OCI-M1 (cell line): ENCODE measurements at regions not wholly inside any gene's neighbourhood (a gene's known extent, or its start where the extent isn't known, plus 50 kb on each side); places are given as distances from the start of the nearest gene placed in this dataset.
"Not testable (repeated sequence)": the region's sequence is repeated elsewhere in the genome, so short reads cannot be mapped to it uniquely, and the experiment has no call there.

ENCODE experiments used
- DNase-seq: peaks from one replicate; lab custom pipeline; 2025; lab: John Stamatoyannopoulos, UW

GRCh38 chr9:22217254-22217653, 208.1 kb upstream of the CDKN2B start:
- no peak for DNase-seq

GRCh38 chr9:22225856-22226255, 216.8 kb upstream of the CDKN2B start:
- not testable (repeated sequence) for DNase-seq

DNA sequence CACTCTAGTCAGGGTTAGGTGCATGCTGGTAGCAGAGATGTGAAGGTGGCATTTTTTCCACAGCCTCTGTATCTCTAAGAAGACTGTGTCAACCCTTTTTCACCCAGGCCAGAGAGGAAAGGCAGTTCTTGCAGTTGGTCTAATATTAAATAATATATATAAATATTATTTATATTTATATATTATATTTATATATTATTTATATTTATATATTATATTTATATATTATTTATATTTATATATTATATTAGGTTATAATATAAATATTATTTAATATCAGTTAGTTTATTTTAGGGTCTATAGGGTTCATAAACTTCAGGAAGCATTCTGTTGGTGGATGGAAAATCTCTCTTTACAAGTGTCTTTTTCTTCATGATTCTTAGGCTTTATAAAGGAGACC, 218.6 kb upstream of the DMRTA1 start:
- no peak for DNase-seq

DNA sequence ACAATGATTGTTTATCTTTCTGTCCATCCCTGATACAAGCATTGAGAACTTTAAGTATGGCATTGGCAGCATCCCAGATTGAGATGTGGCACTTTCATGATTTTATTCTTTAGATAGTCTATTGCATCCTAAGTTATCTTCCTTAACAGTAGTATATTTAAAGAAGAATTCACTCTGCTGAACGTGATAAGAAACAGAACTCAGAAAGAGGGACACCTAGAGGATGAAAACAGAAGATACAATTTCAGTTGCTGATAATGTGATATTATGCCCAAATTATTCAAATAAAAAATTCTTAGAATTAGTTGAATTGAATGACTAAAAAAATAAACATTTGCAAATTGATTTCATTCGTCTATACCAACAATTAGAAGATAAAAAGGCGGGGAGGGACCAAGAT, 218.1 kb upstream of the DMRTA1 start:
- peak; percentile 39 for DNase-seq

DNA sequence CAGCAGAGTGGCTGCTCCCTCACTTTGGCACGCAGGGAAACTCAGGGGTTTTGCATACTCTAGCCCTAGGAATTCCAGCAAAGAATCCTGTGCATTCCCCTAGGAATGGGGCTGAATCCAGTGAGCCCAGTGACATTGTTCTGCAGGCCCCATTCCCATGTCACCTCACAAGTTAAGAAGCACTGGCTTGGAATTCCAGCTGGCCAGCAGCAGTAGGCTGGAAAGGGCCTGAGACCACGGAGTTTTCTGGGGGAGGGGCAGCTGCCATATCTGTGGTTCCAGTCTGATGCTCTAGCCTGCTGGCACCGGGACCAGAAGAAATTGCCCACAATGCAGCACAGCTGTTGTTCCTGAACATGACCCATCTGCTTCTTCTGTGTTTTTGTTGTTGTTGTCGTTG, 217.6 kb upstream of the DMRTA1 start:
- no peak for DNase-seq

- DNase-seq, result not testable (repeated sequence)
These were observed 215.3 kb upstream of the DMRTA1 start for GRCh38 chr9:22231309-22231708.

DNA sequence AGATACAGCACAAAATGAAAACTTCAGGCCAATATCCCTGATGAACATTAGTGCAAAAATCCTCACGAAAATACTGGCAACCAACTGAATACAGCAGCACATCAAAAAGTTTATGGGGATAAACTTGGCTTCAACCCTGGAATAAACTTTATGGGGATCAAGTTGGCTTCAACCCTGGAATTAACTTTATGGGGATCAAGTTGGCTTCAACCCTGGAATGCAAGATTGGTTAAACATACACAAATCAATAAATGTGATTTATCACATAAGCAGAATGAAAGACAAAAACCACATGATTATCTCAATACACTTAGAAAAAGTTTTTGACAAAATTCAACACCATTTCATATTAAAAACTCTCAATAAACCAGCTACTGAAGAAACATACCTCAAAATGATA, 213.7 kb upstream of the DMRTA1 start:
- no peak for DNase-seq

GRCh38 chr9:22237497-22238363, 208.9 kb upstream of the DMRTA1 start:
- peak; percentile 33 for DNase-seq

DNA sequence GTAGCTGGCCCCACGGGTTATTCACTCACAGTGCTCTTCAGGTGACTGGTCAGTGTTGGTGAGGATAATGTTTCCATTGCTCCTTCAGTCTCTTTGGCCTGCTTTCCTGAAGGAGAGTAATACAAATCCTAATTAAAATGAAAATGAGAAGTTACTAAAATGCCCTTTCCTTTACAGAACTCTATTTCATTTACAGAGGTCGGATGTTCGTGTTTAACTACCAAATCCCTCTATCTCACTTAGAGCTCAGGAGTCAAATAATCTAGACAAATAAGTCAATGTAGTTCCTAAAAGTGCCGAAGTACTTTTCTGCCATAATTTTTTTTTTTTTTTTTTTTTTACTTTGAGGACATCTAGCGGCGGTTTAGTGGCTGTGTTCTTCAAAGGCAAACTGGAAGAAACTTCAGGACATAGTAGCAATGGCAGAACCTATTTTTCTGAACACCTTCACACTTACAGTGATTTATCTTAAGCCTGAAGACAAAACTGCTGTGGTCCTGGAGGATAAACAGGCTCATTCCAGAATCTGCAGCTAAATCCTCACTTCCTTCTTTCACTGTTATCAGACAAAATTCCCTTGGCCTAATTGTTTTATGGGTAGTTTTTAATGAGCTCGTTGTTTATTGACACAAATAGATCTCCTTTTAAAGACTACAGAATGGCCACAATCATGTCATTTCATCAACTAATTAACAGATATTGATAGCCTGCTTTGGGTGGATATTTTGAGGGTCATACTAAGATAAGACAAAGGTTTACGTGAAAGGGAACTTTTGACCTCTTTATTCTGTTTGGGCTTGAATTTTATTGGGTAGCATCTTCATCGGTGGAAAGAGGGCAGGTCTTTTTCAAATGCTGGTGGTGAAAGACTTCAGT, 207.6 kb upstream of the DMRTA1 start:
- peak; percentile 66 for DNase-seq

DNA sequence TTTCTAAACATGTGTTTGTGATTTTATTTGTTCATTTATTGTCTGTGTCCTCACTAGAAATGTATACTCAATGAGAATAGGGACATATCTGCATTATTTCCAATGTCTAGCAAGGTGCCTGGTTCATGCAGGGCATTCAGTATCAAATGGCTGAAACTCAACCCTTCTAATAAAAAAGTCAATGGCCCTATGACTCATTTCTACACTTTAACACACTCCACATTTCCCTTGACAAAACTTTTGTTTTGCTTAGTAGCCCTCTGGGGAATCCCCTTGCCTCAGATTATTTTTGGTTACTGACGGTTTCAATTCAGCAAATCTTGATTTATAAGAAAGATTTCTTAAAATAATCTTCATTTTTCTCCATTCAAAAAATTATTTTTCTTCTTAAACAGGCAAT, 206.0 kb upstream of the DMRTA1 start:
- peak; percentile 4 for DNase-seq

DNA sequence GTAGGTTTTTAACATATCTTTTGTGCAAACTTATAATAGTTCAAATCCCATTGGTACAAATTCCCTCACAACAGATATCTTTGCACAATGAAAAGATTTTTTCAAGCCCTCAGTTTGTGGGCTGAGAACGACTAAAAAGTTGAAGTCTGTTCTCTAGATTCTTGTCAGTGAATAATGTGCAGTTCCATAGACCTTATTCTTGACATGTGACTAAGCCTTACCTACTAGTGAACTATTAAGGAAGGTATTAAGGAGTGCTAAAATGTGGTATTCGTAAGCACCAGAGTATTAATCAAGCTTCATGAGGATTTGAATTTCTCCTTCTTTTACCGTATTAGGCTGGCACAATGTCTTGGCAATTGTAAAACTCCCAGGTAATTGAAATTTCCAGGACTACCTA, 205.6 kb upstream of the DMRTA1 start:
- DNase-seq, result no peak

GRCh38 chr9:22241611-22242010, 205.0 kb upstream of the DMRTA1 start:
- DNase-seq, result peak; percentile 3

DNA sequence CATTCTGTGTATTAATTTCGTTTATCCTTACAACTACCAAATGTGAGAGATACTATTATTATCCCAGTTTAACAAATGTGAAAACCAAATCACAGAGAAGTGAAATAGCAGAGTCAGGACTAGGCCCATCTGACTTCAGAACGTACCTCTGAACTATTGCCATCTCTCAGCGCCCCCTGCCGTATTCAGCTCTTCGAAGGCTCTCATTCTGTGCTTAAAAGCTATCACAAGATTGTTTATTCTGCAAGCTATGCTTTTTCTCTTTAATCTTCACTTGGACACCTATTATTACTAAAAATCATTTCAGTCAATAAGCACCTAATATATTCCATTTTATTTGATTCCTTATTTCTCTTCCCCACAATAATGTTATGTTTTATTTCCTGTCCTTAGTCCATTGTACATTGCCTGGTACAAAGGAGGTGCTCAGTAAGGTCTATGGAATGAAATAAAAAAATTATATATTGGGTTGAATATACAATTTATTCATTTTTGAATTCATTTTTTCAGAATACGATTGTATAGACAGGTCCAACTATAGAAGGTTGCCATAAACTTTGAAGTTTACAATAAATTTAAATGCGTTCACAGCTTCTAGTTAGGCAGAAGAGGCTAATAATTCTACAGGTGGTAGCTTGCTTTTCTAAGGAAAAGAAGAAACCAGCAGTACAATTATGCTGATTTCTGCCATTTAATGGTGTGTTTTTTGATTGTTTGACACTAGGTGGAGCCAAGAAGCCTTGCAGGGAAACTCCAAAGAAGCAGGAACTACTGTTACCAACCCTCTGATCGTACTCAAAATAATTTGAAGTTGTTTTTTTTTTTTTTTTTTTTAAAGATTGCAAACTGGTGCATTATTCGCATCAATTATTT, 202.2 kb upstream of the DMRTA1 start:
- peak; percentile 76 for DNase-seq

GRCh38 chr9:22255337-22255736, 191.3 kb upstream of the DMRTA1 start:
- peak; percentile 1 for DNase-seq

- DNase-seq, result no peak
These were observed 190.2 kb upstream of the DMRTA1 start for GRCh38 chr9:22256381-22256780.

- no peak for DNase-seq
These were observed 189.4 kb upstream of the DMRTA1 start for GRCh38 chr9:22257026-22257816.

DNA sequence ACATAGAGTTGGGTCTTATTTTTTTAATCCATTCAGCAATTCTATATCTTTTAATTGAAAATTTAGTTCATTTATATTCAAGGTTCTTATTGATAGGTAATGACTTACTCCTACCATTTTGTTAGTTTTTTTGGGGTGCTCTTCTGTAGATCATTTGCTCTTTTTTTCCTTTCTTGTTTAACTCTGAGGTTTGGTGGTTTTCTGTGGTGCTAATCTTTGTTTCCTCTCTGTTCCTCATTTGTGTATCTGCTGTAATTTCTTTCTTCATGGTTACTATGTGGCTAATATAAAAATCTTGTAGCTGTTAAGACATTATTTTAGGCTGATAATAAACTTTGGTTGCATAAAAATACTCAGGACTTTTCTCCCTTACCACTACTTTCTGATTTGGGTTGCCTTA, 181.6 kb upstream of the DMRTA1 start:
- no peak for DNase-seq

DNA sequence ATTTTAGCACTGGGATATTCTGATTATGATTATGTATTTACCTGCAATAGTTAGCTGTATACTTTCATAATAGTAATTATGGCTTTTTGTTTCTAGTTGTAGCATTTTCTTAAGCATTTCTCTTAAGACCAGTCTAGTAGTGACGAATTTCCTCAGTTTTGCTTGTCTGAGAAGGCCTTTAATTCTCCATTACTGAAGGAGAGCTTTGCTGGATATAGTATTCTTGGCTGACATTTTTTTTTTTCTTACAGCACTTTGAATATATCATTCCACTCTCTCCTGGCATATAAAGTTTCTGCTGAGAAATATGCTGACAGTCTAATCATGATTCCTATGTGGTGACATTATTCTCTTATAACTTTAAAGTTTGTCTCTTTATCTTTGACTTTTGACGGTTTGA, 181.1 kb upstream of the DMRTA1 start:
- peak; percentile 5 for DNase-seq

GRCh38 chr9:22274477-22274876, 172.1 kb upstream of the DMRTA1 start:
- no peak for DNase-seq

- no peak for DNase-seq
These were observed 168.2 kb upstream of the DMRTA1 start for GRCh38 chr9:22278426-22278825.

DNA sequence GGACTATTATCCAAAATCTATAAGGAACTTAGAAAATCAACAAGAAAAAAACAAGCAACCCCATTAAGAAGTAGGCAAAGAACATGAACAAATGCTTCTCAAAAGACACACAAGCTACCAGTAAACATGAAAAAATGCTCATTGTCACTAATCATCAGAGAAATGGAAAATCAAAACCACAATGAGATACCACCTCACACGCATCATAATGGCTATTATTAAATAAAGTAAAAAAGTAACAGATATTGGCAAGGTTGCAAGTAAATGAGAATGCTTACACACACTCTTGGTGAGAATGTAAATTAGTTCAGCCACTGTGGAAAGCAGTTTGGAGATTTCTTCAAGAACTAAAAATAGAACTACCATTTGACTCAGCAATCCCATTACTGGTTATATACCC, 167.0 kb upstream of the DMRTA1 start:
- DNase-seq, result no peak
